GM12892 (cell line): ENCODE measurements at regions not wholly inside any gene's neighbourhood (a gene's known extent, or its start where the extent isn't known, plus 50 kb on each side); places are given as distances from the start of the nearest gene placed in this dataset.

Source experiments
- POLR2A ChIP-seq: IDR thresholded peaks from 2 replicates; pipeline ENCODE4 v1.6.1; 2011; ENCODE audit warnings: low read depth, low read length, control low read depth
- POLR2AphosphoS5 ChIP-seq: IDR thresholded peaks from 2 replicates; pipeline ENCODE4 v1.6.1; 2011; ENCODE audit warnings: low read depth, low read length, control low read depth

GRCh38 chrX:140151316-140151715 lies 186.0 kb upstream of the CXorf66 start:
- no peak for TF ChIP-seq POLR2A
- no peak for TF ChIP-seq POLR2AphosphoS5
